OCI-LY3 (cell line): ENCODE measurements at regions not wholly inside any gene's neighbourhood (a gene's known extent, or its start where the extent isn't known, plus 50 kb on each side); places are given as distances from the start of the nearest gene placed in this dataset.

Source experiments
- EZH2phosphoT487 ChIP-seq: fragments of 200-600 bp; shearing (Covaris generic); IDR thresholded peaks from 2 replicates; pipeline ENCODE4 v1.6.1; 2018; ENCODE audit warnings: antibody characterized with exemption, mixed run types, low read depth
- TF ChIP-seq, protein P1 (sequence below): fragments of 200-600, 300-600 bp; sonication (generic); IDR thresholded peaks from 2 replicates; pipeline ENCODE4 v1.5.1; 2014; ENCODE audit warnings: antibody characterized with exemption, low read length, low read depth

DNA sequence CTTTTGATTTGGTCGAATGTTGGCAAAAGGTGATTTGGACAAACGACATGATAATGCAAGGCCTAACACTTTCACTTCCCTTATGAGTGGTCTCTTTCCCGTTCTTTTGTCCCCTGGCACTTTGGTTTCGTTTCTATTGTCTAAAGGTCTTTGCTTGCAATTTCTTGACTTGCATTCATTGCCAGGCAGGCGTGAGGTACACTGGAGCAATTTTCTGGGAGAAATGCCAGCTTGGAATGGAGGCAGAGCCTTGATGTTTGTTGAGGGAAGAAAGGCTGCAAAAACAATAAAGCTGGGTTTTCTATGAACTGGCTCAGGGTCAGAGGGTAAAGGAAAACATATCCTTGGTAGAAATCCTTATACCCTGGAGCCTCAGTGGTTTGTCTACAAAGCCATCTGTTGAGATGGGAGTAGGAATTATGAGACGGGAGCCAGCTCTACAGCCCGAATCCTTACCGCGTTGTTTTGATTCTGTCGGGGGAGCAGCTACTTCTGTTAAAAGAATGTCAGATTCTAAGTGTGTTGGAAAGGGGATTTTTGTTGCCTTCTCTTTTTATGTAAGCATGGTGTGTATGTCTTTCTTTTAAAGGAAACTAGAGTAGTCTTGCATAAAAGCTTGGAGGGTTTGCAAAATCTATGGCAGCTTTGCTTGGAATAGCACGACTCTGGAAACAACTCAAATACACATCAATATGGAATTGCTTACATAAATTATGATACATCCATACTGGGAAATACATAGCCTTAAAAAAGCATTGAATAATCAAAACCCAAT is 158.9 kb downstream of the RMI1 start:
- TF ChIP-seq, protein P1, sequence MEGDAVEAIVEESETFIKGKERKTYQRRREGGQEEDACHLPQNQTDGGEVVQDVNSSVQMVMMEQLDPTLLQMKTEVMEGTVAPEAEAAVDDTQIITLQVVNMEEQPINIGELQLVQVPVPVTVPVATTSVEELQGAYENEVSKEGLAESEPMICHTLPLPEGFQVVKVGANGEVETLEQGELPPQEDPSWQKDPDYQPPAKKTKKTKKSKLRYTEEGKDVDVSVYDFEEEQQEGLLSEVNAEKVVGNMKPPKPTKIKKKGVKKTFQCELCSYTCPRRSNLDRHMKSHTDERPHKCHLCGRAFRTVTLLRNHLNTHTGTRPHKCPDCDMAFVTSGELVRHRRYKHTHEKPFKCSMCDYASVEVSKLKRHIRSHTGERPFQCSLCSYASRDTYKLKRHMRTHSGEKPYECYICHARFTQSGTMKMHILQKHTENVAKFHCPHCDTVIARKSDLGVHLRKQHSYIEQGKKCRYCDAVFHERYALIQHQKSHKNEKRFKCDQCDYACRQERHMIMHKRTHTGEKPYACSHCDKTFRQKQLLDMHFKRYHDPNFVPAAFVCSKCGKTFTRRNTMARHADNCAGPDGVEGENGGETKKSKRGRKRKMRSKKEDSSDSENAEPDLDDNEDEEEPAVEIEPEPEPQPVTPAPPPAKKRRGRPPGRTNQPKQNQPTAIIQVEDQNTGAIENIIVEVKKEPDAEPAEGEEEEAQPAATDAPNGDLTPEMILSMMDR: no peak
- TF ChIP-seq EZH2phosphoT487: no peak
